CD14-positive monocyte (primary cell): ENCODE measurements at regions not wholly inside any gene's neighbourhood (a gene's known extent, or its start where the extent isn't known, plus 50 kb on each side); places are given as distances from the start of the nearest gene placed in this dataset.

ENCODE experiments used
- DNase-seq, 3 donors: peaks; one replicate each; pipeline ENCODE4 v3.0.0-alpha.2; 2011 to 2022
- H2AFZ ChIP-seq: 2 replicates; pipeline ENCODE4 v1.6.0; 2012; ENCODE audit warnings: mild to moderate bottlenecking, low read depth, low read length, inconsistent platforms; ENCODE audit not compliant: insufficient read depth, poor library complexity, severe bottlenecking
- H3K27ac ChIP-seq, 2 donors: 1 replicate in 1 of 2; 2 replicates in 1 of 2; pipeline ENCODE4 v1.5.1; 2012 to 2013; ENCODE audit warnings: low read length in 2 of 2, control low read depth in 1 of 2, inconsistent platforms in 1 of 2, low read depth in 1 of 2, mild to moderate bottlenecking in 1 of 2
- H3K27me3 ChIP-seq, 2 donors: one replicate each; pipeline versions ENCODE4 v1.6.0 to v1.6.1; 2011 to 2013; ENCODE audit warnings: low read length in 2 of 2; ENCODE audit not compliant: control insufficient read depth in 2 of 2, insufficient read depth in 2 of 2
- H3K36me3 ChIP-seq, 2 donors: replicated peaks in 1 of 2; 1 replicate in 1 of 2; 2 replicates in 1 of 2; pipeline versions ENCODE4 v1.5.1 to v1.6.1; 2012 to 2013; ENCODE audit warnings: low read length in 2 of 2, control low read depth in 1 of 2, inconsistent platforms in 1 of 2, mild to moderate bottlenecking in 1 of 2; ENCODE audit not compliant: insufficient read depth in 2 of 2, control insufficient read depth in 1 of 2
- H3K4me1 ChIP-seq, 2 donors: 1 replicate in 1 of 2; 2 replicates in 1 of 2; pipeline versions ENCODE4 v1.5.1 to v1.6.1; 2012 to 2013; ENCODE audit warnings: low read length in 2 of 2, control low read depth in 1 of 2, inconsistent platforms in 1 of 2, mild to moderate bottlenecking in 1 of 2, moderate library complexity in 1 of 2; ENCODE audit not compliant: insufficient read depth in 2 of 2, control insufficient read depth in 1 of 2
- H3K4me2 ChIP-seq: replicated peaks from 2 replicates; pipeline ENCODE3; 2012; ENCODE audit warnings: low read length, moderate library complexity, mild to moderate bottlenecking; ENCODE audit not compliant: poor library complexity, severe bottlenecking; ENCODE audit errors: extremely low read depth
- H3K4me3 ChIP-seq, 3 experiments: fragments of 200-600 bp in 1 of 3; sonication (generic) in 1 of 3; replicated peaks in 1 of 3; 1 replicate in 2 of 3; 2 replicates in 1 of 3; pipeline ENCODE4 v1.5.1; 2011 to 2013; ENCODE audit warnings: low read length in 3 of 3, mild to moderate bottlenecking in 3 of 3, control low read depth in 2 of 3, low read depth in 2 of 3, inconsistent platforms in 1 of 3, moderate library complexity in 1 of 3
- H3K79me2 ChIP-seq: 2 replicates; pipeline ENCODE4 v1.6.0; 2012; ENCODE audit warnings: mild to moderate bottlenecking, control low read depth, inconsistent platforms, low read length, moderate library complexity; ENCODE audit not compliant: insufficient read depth
- H3K9ac ChIP-seq: 2 replicates; pipeline ENCODE4 v1.6.0; 2017; ENCODE audit warnings: low read length, mild to moderate bottlenecking; ENCODE audit not compliant: insufficient read depth, poor library complexity, severe bottlenecking
- H3K9me3 ChIP-seq, 2 donors: replicated peaks in 1 of 2; 1 replicate in 1 of 2; 2 replicates in 1 of 2; pipeline versions ENCODE4 v1.5.1 to v1.6.1; 2012 to 2013; ENCODE audit warnings: low read length in 2 of 2, control low read depth in 1 of 2; ENCODE audit not compliant: control insufficient read depth in 1 of 2, insufficient read depth in 1 of 2
- H4K20me1 ChIP-seq: 2 replicates; pipeline ENCODE4 v1.6.0; 2012; ENCODE audit warnings: mild to moderate bottlenecking, low read length, control low read depth, moderate library complexity; ENCODE audit not compliant: insufficient read depth
- H3K27ac Mint-ChIP-seq, 7 donors: one replicate each; pipeline ENCODE4 v1.8.0; 2020; ENCODE audit warnings: mild to moderate bottlenecking in 7 of 7, mixed read lengths in 7 of 7, moderate library complexity in 6 of 7, inconsistent platforms in 2 of 7
- H3K27me3 Mint-ChIP-seq, 3 donors: one replicate each; pipeline ENCODE4 v1.8.0; 2021 to 2022; ENCODE audit warnings: low read depth in 3 of 3, mild to moderate bottlenecking in 3 of 3, mixed read lengths in 3 of 3, moderate library complexity in 3 of 3, inconsistent platforms in 1 of 3
- H3K36me3 Mint-ChIP-seq, 2 donors: one replicate each; pipeline ENCODE4 v1.8.0; 2020; ENCODE audit warnings: mixed read lengths in 2 of 2, inconsistent platforms in 1 of 2, mild to moderate bottlenecking in 1 of 2
- H3K4me1 Mint-ChIP-seq: one replicate; pipeline ENCODE4 v1.8.0; 2020; ENCODE audit warnings: mild to moderate bottlenecking, mixed read lengths
- H3K4me3 Mint-ChIP-seq, 2 donors: one replicate each; pipeline ENCODE4 v1.8.0; 2020; ENCODE audit warnings: mild to moderate bottlenecking in 2 of 2, mixed read lengths in 2 of 2, moderate library complexity in 1 of 2
- H3K9me3 Mint-ChIP-seq, 7 donors: one replicate each; pipeline ENCODE4 v1.8.0; 2020 to 2022; ENCODE audit warnings: mixed read lengths in 7 of 7, mild to moderate bottlenecking in 6 of 7, moderate library complexity in 6 of 7, inconsistent platforms in 2 of 7
- WGBS: methylation state at CpG from one replicate; pipeline ENCODE4 v1.1.5; 2013; ENCODE audit warnings: missing lambda C conversion rate; ENCODE audit not compliant: insufficient coverage; 5-methylcytosine and 5-hydroxymethylcytosine counted together
- intact Hi-C, 2 donors: fragments of 100-400 bp; cut with micrococcal nuclease; formaldehyde crosslinking; loops; one replicate each; pipeline versions ENCODE4 v1.15.0 to v1.15.1; 2023
- TF ChIP-seq, protein P1 (sequence below): fragments of 200-600 bp; IDR thresholded peaks from one replicate; pipeline ENCODE4 v1.8.0; 2022; ENCODE audit warnings: antibody characterized with exemption, mild to moderate bottlenecking

- H3K4me2 ChIP-seq: no peak overlapping the region
- Mint-ChIP-seq H3K4me1 (no peaks in the 10 kb centered on the region), H3K36me3 (no peaks in the 10 kb centered on the region), H3K9me3 (peaks cover 0 to 6% (median 2%) of the 10 kb centered on the region in 7 donors), H3K27me3 (peaks cover 0 to 4% (median 0%) of the 10 kb centered on the region in 3 donors), H3K4me3 (no peak overlapping the region), H3K27ac (no peak overlapping the region)
- no peaks in the 10 kb centered on the region for H3K27me3 ChIP-seq
- H3K9me3 ChIP-seq: no peaks in the 10 kb centered on the region
- H3K9ac ChIP-seq: no peak overlapping the region
- TF ChIP-seq, protein P1, sequence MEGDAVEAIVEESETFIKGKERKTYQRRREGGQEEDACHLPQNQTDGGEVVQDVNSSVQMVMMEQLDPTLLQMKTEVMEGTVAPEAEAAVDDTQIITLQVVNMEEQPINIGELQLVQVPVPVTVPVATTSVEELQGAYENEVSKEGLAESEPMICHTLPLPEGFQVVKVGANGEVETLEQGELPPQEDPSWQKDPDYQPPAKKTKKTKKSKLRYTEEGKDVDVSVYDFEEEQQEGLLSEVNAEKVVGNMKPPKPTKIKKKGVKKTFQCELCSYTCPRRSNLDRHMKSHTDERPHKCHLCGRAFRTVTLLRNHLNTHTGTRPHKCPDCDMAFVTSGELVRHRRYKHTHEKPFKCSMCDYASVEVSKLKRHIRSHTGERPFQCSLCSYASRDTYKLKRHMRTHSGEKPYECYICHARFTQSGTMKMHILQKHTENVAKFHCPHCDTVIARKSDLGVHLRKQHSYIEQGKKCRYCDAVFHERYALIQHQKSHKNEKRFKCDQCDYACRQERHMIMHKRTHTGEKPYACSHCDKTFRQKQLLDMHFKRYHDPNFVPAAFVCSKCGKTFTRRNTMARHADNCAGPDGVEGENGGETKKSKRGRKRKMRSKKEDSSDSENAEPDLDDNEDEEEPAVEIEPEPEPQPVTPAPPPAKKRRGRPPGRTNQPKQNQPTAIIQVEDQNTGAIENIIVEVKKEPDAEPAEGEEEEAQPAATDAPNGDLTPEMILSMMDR: no peak
- H3K4me1 ChIP-seq: no peaks in the 10 kb centered on the region
- no peak for DNase-seq
- no peaks in the 10 kb centered on the region for H3K36me3 ChIP-seq
- H2AFZ ChIP-seq: no peak overlapping the region
- no peak overlapping the region for H3K27ac ChIP-seq
- no peaks in the 10 kb centered on the region for H4K20me1 ChIP-seq
- no peak overlapping the region for H3K4me3 ChIP-seq
- no peaks in the 10 kb centered on the region for H3K79me2 ChIP-seq
- intact Hi-C loops: no loop called here
Observed at GRCh38 chr5:68084396-68084795, 131.2 kb upstream of the PIK3R1 start.

- H3K79me2 ChIP-seq: no peaks in the 10 kb centered on the region
- H3K27me3 ChIP-seq: no peaks in the 10 kb centered on the region
- no peaks in the 10 kb centered on the region for H4K20me1 ChIP-seq
- H3K4me3 Mint-ChIP-seq: no peak overlapping the region
- H3K9me3 ChIP-seq: no peaks in the 10 kb centered on the region
- intact Hi-C loops: no loop called here
- no peak overlapping the region for H2AFZ ChIP-seq
- no peak overlapping the region for H3K4me3 ChIP-seq
- H3K9ac ChIP-seq: no peak overlapping the region
- peaks cover 0 to 3% (median 0%) of the 10 kb centered on the region in 3 donors for H3K27me3 Mint-ChIP-seq
- no peaks in the 10 kb centered on the region for H3K36me3 Mint-ChIP-seq
- peaks cover 0 to 6% (median 3%) of the 10 kb centered on the region in 7 donors for H3K9me3 Mint-ChIP-seq
- no peak for DNase-seq
- peak overlapping the region in 1 of 7 donors; percentile 28 for H3K27ac Mint-ChIP-seq
- 80% methylated on average over 1 of the region's 9 CpGs for WGBS
- no peaks in the 10 kb centered on the region for H3K36me3 ChIP-seq
- H3K4me2 ChIP-seq: no peak overlapping the region
- H3K4me1 Mint-ChIP-seq: no peaks in the 10 kb centered on the region
- TF ChIP-seq, protein P1: no peak
- H3K27ac ChIP-seq: no peak overlapping the region
- H3K4me1 ChIP-seq: no peaks in the 10 kb centered on the region
Observed at GRCh38 chr5:68080282-68081050, 135.1 kb upstream of the PIK3R1 start.
